Epithelial cell of esophagus (primary cell): ENCODE measurements at regions not wholly inside any gene's neighbourhood (a gene's known extent, or its start where the extent isn't known, plus 50 kb on each side); places are given as distances from the start of the nearest gene placed in this dataset.

ENCODE experiments used
- DNase-seq: peaks from one replicate; pipeline ENCODE4 v3.0.0; 2010; ENCODE audit warnings: low read depth
- H3K4me3 ChIP-seq: 2 replicates; pipeline ENCODE4 v1.5.1; 2011; ENCODE audit warnings: mild to moderate bottlenecking, low read length, control low read depth
- TF ChIP-seq, protein P1 (sequence below): IDR thresholded peaks from 2 replicates; pipeline ENCODE4 v1.5.1; 2011; ENCODE audit warnings: low read depth, mild to moderate bottlenecking, low read length, control low read depth, inconsistent platforms; ENCODE audit not compliant: insufficient read depth; ENCODE audit errors: missing control alignments

DNA sequence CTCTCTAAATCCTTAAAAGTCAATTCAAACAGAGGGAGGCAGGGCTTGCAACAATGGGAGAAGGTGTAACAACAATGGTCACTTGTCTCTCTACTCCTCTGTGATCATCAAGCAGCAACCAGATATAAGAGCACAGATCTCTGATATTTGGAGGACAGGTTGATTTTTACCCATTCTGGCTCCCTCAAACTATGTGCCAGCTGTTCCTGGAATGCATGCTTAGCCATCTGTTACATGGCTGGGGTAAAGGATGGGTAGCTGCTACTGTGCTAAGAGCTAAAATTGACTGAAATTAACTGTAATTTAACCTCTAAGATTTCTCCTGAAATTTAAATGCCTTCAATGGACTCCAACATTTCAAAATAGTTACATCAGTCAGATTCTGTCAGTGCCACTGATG is 1459.9 kb downstream of the PCDH7 start:
- TF ChIP-seq, protein P1, sequence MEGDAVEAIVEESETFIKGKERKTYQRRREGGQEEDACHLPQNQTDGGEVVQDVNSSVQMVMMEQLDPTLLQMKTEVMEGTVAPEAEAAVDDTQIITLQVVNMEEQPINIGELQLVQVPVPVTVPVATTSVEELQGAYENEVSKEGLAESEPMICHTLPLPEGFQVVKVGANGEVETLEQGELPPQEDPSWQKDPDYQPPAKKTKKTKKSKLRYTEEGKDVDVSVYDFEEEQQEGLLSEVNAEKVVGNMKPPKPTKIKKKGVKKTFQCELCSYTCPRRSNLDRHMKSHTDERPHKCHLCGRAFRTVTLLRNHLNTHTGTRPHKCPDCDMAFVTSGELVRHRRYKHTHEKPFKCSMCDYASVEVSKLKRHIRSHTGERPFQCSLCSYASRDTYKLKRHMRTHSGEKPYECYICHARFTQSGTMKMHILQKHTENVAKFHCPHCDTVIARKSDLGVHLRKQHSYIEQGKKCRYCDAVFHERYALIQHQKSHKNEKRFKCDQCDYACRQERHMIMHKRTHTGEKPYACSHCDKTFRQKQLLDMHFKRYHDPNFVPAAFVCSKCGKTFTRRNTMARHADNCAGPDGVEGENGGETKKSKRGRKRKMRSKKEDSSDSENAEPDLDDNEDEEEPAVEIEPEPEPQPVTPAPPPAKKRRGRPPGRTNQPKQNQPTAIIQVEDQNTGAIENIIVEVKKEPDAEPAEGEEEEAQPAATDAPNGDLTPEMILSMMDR: no peak
- H3K4me3 ChIP-seq: no peak overlapping the region
- DNase-seq: no peak

DNA sequence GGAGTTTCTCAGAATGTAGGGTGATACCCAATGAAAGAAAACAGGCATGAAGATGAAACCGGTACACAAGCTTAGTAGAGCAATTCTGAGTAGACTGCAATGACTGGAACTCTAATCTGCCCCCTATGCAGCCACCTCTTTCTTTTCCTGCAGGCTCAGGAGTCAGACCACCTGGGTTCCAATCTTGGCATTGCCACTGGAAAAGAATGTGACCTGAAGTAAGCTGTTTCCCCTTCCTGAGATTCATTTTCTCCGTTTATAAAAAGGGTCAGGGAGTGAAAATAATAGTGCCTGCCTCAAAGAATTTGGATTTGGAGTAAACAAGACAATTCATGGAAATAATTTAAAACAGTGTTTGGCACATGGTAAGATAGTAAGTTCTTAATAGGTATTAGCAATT is 1464.0 kb downstream of the PCDH7 start:
- no peak overlapping the region for H3K4me3 ChIP-seq
- TF ChIP-seq, protein P1: no peak
- DNase-seq: no peak

DNA sequence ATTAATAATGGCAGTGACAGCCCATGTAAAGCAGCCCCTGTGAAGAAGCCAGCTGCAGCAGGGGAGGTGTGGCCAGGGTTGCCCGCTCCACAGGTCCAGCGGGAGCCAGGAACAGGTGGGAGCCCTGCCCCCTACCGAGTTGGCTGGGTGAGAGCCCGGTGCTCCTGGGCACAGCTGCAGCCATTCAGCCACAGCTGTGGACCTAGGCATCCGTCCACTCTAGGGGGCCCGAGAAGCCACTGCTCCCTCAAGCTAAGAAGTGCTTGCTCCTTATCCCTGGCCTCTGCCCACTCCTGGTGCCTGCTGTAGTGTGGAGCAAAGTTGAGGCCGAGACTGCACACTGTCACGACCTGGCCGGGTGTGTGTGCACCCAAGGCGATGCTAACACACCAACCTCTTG is 1469.0 kb downstream of the PCDH7 start:
- TF ChIP-seq, protein P1: no peak
- H3K4me3 ChIP-seq: no peak overlapping the region
- no peak for DNase-seq

DNA sequence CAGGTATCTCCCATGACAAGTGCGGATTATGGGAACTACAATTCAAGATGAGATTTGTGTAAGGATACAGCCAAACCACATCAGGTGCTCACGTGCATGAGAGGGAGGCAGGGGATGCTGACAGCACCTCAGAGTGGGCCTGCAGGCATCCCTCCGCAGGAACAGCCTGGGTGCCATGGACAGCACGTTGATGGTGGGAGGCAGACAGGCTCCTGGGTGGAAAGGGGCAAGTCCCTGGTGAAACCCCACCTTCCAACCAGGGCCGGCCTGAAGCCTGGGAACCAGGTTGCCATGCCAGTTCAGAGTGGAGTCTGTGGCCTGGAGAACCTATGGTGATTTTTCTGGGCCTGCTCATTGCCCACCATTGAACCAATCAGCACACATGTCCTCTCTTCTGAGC is 1469.6 kb downstream of the PCDH7 start:
- no peak for DNase-seq
- TF ChIP-seq, protein P1: no peak
- no peak overlapping the region for H3K4me3 ChIP-seq

DNA sequence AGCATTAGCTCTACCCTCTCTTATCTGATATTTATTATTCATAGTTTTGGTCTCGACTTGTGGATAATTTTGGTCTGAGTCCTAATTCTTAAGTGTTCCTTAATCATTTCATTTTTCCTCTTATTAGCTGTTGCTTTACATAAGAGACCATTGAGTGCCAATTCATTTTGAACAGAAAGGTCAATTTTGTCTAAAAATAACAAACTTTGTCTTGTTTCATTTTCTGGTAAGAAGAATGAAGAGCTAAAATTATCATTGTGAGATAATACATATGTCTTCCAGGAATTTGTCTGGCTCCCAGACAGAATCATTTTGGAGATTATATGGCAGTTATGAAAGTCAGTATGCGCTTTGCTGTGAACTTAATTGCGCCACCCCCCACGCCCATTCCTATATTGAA is 1471.8 kb downstream of the PCDH7 start:
- no peak overlapping the region for H3K4me3 ChIP-seq
- TF ChIP-seq, protein P1: no peak
- DNase-seq: no peak

DNA sequence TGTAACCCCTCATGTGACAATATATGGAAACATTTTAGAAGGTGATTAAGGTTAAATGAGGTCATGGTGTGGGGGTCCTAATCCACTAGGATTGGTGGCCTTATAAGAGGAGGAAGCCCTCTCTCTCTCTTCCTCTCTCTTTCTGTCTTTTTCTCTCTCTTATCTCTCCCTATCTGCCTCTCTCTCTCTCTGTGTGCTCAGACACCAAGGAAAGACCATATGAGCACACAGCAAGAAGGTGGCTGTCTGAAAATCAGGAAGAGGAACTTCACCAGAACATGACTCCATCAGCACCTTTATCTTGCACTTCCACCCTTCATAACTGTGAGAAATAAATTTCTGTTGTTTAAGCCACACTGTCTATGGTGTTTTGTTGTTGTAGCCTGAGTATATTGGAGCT is 1472.2 kb downstream of the PCDH7 start:
- TF ChIP-seq, protein P1: no peak
- no peak overlapping the region for H3K4me3 ChIP-seq
- no peak for DNase-seq

DNA sequence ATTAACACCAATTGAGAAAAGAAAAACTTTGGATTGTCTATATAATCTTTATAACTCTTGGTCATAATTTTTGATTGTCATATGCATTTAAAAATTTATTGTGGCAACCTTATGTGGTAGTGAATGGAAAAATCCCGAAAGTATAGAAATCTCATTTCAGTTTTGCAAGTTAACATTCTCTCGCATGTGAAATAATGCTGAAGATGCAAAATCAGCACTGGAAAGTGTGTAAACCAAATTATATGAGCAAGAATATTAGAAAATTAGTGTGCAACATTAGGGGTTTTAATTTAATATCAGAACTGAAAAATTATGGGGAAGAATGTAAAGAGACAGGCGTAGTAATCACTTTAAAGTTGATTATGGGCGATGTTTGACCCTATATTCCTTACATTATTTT is 1472.8 kb downstream of the PCDH7 start:
- H3K4me3 ChIP-seq: no peak overlapping the region
- no peak for DNase-seq
- TF ChIP-seq, protein P1: no peak
